ENCODE measurements at regions not wholly inside any gene's neighbourhood (a gene's known extent, or its start where the extent isn't known, plus 50 kb on each side); places are given as distances from the start of the nearest gene placed in this dataset.

GRCh38 chr6:168728056-168728455 lies 287.1 kb downstream of the SMOC2 start:
- no peak for TF ChIP-seq GATA3 (IDR thresholded peaks at IDR 0.05; ENCODE audit: low read depth, low read length)
- TF ChIP-seq GATA2 (IDR thresholded peaks at IDR 0.05; ENCODE audit: low read depth, low read length), result no peak

Data from SH-SY5Y (cell line).